ENCODE measurements at regions not wholly inside any gene's neighbourhood (a gene's known extent, or its start where the extent isn't known, plus 50 kb on each side); places are given as distances from the start of the nearest gene placed in this dataset.

DNA sequence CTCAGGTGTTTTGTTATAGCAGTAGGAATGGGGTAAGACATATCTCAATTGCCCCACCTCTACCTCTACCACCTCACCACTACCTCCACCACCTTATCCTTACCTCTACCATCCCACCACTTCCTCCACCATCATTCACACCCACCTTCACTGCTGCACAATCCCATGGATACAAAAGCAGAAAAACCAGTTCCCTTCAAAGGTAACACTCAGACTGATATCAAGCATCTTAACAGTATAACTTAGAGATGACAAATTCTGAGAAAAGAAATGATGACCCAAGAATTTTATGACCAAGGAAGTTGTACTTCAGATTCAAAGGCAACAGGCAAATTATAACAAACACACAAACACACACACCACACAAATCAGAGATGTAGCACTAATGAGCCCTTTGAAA is 189.4 kb downstream of the NUAK1 start:
- Histone ChIP-seq H3K27ac (ENCODE audit: low read depth, low read length, severe bottlenecking) (no peak overlapping the region), H3K36me3 (ENCODE audit: control insufficient read depth, insufficient read depth, low read length) (no peaks in the 10 kb centered on the region), H3K9me3 (ENCODE audit: control insufficient read depth, low read length) (no peaks in the 10 kb centered on the region), H3K4me1 (ENCODE audit: control insufficient read depth, insufficient read depth, low read length, poor library complexity, severe bottlenecking) (no peaks in the 10 kb centered on the region), H3K4me3 (ENCODE audit: extremely low read depth, insufficient read depth, low read length, poor library complexity, severe bottlenecking) (no peak overlapping the region)

DNA sequence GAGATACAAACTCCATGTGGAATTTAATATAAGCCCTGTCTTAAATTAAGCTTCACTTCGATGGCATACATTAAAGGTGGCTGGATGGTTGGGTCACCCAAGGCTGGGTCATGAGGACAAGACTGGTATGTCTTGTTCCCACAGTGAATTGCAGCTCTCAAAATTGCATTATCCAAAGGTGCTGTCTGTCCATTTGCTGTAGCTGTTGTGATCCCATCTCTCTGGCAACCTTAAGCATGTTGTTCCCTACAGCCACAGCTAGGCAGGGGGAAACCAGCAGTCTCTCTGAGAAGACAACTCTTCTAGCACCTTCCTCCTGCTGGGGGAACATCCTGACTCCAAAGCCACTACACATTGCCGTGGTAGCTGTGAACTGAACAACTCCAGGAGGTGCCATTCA is 187.0 kb downstream of the NUAK1 start:
- H3K4me3 ChIP-seq (ENCODE audit: extremely low read depth, insufficient read depth, low read length, poor library complexity, severe bottlenecking), result no peak overlapping the region

DNA sequence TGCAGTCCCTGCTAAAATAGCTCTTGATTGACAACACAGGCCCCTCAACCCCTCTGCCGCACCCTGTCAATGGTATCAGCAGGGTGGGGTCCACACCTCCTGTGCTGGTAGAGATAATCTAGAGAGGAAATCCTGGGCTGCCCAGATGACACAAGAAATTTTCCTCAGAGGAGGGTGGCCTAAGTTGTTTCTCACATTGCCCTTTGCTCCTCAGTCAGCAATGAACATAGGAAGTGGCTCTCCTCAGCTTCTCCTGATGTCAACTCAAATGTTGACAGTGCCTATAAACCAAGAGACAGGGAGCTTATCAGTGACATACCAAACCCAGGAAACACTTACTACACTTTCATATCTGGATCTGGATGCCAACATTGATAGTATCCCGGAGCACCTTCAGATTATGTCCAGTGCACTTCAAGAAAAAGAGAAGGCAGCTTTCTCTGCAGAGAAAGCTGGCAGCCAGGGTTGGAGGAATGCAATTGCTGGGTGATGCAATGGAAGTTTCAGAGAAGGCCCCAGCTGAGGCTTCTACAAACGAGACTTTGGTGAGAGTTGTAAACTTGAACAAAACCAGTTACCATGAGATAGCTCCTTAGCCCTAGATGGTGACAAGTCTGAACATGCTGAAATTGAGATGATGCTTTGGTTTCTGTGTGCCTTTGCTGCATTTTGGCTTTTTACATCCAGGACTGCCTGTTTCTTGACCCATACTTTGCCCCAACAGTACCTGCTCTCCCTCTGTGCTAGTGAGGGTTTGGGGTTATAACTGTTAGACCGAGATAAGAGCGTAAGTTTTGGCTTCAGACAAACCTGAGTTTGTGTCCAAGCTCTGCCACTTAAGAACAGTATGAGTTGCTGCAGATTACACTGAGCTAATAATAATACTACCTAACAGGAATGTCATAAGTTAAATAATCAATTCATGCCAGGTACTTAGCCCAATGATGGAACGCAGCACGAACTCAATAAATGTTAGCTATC is 183.5 kb downstream of the NUAK1 start:
- no peaks in the 10 kb centered on the region for H3K9me3 ChIP-seq (ENCODE audit: control insufficient read depth, low read length)
- H3K36me3 ChIP-seq (ENCODE audit: control insufficient read depth, insufficient read depth, low read length), result no peaks in the 10 kb centered on the region
- H3K27ac ChIP-seq (ENCODE audit: low read depth, low read length, severe bottlenecking), result peak overlapping the region; percentile 16
- H3K4me1 ChIP-seq (ENCODE audit: control insufficient read depth, insufficient read depth, low read length, poor library complexity, severe bottlenecking), result peaks cover 14% of the 10 kb centered on the region
- H3K4me3 ChIP-seq (ENCODE audit: extremely low read depth, insufficient read depth, low read length, poor library complexity, severe bottlenecking), result no peak overlapping the region
- WGBS, 2 experiments (ENCODE audit: insufficient coverage in 2 of 2), result 80 to 85% methylated on average over 4 to 5 of the region's 7 CpGs

More for the DNA sequence above, 187.0 kb downstream of the NUAK1 start:
- Histone ChIP-seq H3K27ac (ENCODE audit: low read depth, low read length, severe bottlenecking) (no peak overlapping the region), H3K36me3 (ENCODE audit: control insufficient read depth, insufficient read depth, low read length) (no peaks in the 10 kb centered on the region), H3K4me1 (ENCODE audit: control insufficient read depth, insufficient read depth, low read length, poor library complexity, severe bottlenecking) (peaks cover 12% of the 10 kb centered on the region), H3K9me3 (ENCODE audit: control insufficient read depth, low read length) (no peaks in the 10 kb centered on the region)
- 46 to 50% methylated on average over 2 of the region's 2 CpGs for WGBS, 2 experiments (ENCODE audit: insufficient coverage in 2 of 2)

DNA sequence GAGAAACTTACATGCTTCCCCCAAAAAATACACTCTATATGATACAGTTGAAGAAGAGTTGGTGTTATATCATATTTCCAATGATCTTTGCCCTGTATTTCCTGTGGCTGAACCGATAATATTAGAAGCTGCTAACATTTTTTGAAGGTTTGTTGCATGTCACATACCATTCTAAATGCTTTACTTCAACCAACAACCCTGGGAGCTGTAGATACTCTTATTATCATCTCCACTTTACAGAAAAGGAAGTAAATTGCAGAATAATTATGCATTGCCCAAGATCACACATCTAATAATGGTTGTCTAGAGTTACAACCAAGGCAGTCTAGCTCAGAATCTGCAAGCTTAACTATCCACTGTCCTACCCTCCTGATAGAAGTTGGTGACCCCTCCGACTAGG is 182.8 kb downstream of the NUAK1 start:
- H3K9me3 ChIP-seq (ENCODE audit: control insufficient read depth, low read length), result no peaks in the 10 kb centered on the region
- WGBS, 2 experiments (ENCODE audit: insufficient coverage in 2 of 2), result 71% methylated on average over 1 of the region's 2 CpGs; no CpG with 5 or more reads in 1 of the 2 experiments
- no peak overlapping the region for H3K4me3 ChIP-seq (ENCODE audit: extremely low read depth, insufficient read depth, low read length, poor library complexity, severe bottlenecking)
- H3K4me1 ChIP-seq (ENCODE audit: control insufficient read depth, insufficient read depth, low read length, poor library complexity, severe bottlenecking), result peaks cover 18% of the 10 kb centered on the region
- no peaks in the 10 kb centered on the region for H3K36me3 ChIP-seq (ENCODE audit: control insufficient read depth, insufficient read depth, low read length)
- H3K27ac ChIP-seq (ENCODE audit: low read depth, low read length, severe bottlenecking), result no peak overlapping the region

DNA sequence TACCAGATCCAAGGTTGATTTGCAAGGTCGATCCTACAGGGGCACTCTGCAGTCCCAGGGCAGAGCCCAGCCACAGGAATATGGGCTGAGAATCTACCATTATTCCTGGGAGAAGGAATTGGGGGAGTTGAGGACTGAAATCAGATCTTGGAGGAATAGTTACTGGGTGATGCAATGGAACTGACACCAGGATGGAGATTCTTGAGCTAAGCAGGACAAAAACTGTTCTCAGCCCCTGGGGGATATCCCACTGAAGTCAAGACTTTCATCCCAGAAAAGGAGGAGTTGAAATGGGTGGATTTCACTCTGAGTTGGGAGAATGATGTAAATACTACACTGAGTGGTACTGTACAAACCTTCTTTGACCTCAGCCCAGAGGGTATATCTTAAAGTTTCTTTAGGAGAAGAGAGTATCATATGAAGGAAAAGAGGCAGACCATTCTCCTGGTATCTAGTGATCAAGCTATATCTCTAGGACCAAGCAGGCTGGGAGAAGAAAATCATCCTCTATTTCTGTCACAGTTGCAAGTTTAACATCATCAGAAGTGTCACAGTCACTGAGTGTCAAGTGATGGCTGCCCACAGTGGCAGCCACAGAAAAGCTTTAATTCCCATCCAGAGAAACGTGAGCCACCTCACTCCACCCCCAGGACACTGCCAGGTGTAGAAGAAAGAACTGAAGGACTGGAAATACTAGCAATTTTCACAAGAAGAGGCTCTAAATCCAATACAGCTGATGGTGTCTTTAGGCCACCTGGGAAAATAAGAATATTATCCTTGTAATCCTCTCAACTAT is 181.9 kb downstream of the NUAK1 start:
- no peaks in the 10 kb centered on the region for H3K36me3 ChIP-seq (ENCODE audit: control insufficient read depth, insufficient read depth, low read length)
- no peak overlapping the region for H3K27ac ChIP-seq (ENCODE audit: low read depth, low read length, severe bottlenecking)
- WGBS, 2 experiments (ENCODE audit: insufficient coverage in 2 of 2), result 92 to 100% methylated on average over 1 to 2 of the region's 2 CpGs
- no peaks in the 10 kb centered on the region for H3K9me3 ChIP-seq (ENCODE audit: control insufficient read depth, low read length)
- peaks cover 20% of the 10 kb centered on the region for H3K4me1 ChIP-seq (ENCODE audit: control insufficient read depth, insufficient read depth, low read length, poor library complexity, severe bottlenecking)
- H3K4me3 ChIP-seq (ENCODE audit: extremely low read depth, insufficient read depth, low read length, poor library complexity, severe bottlenecking), result no peak overlapping the region

DNA sequence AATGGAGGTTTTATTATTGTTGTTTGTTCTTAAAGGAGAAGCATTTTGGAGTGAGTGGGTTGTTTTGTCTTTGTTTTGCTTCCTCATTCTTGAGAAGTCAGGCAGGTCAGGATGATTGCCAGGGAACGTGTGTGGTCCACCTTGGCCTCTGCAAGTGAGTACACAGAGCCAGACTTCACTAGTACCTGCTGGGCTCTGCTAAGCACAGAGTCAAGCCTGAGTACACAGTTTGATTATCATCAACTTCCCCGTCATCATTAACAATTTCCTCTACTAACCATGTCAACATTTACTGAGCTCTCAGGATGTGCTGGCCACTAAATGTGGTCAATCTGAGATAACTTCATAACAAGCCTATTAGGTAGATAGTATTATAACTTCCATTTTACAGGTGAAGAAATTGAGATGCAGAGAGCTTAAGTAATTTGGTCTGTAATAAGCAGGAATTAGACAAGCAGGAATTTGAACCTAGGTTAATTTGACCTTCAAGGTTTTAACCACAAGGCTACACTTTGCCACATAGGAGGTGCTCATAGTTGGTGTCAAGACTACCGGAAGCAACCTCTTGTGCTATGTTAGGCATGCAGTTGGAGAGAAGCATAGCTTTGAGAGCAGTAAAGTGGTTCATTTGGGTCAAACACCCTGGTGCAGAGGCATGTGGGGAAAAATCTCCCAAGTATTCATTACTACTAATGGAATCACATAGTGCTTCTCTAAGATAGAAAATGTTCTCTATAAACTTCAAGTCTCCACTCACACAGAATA is 178.3 kb downstream of the NUAK1 start:
- no peaks in the 10 kb centered on the region for H3K9me3 ChIP-seq (ENCODE audit: control insufficient read depth, low read length)
- H3K4me1 ChIP-seq (ENCODE audit: control insufficient read depth, insufficient read depth, low read length, poor library complexity, severe bottlenecking), result peaks cover 21% of the 10 kb centered on the region
- H3K27ac ChIP-seq (ENCODE audit: low read depth, low read length, severe bottlenecking), result no peak overlapping the region
- WGBS, 2 experiments (ENCODE audit: insufficient coverage in 2 of 2), result 80 to 86% methylated on average over 1 to 3 of the region's 3 CpGs
- no peak overlapping the region for H3K4me3 ChIP-seq (ENCODE audit: extremely low read depth, insufficient read depth, low read length, poor library complexity, severe bottlenecking)
- no peaks in the 10 kb centered on the region for H3K36me3 ChIP-seq (ENCODE audit: control insufficient read depth, insufficient read depth, low read length)

DNA sequence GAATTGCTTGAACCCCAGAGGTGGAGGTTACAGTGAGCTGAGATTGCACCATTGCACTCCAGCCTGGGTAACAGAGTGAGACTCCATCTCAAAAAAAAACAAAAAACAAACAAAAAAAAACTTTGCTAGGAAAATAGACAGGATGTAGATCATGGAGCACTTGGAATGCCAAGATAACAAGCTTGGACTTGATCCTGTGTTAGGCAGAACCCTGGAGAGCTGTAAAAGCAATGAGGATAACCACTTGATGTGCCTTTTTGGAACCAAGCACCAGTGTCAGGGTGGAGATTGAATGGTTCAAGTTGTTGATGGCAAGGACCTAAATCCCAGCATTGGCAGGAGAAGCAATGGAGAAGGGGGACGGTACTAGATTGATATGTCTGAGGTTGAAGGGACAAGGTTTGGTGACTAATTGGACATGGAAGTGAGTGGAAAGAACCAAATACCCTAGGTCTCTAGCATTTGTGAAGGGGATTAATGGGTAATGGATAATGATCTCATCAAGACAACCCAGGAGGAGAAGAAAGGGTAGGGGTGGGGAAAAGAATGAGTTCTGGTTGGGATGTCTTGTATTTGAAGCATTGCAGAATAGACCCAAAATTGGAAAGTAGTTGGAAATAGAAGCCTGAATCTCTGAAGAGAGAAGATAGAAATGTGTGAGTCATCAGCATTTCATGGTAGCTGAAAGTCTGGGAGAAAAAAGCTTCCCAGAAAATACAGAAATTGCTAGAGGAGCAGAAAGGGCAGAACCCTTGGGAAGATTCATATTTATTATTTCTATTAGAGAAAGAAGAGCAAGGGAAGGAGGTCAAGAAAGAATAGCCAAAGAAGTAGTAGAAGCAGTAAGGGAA is 176.7 kb downstream of the NUAK1 start:
- 70 to 92% methylated on average over 1 of the region's 1 CpG for WGBS, 2 experiments (ENCODE audit: insufficient coverage in 2 of 2)
- no peaks in the 10 kb centered on the region for H3K36me3 ChIP-seq (ENCODE audit: control insufficient read depth, insufficient read depth, low read length)
- peaks cover 20% of the 10 kb centered on the region for H3K4me1 ChIP-seq (ENCODE audit: control insufficient read depth, insufficient read depth, low read length, poor library complexity, severe bottlenecking)
- no peaks in the 10 kb centered on the region for H3K9me3 ChIP-seq (ENCODE audit: control insufficient read depth, low read length)
- no peak overlapping the region for H3K27ac ChIP-seq (ENCODE audit: low read depth, low read length, severe bottlenecking)
- H3K4me3 ChIP-seq (ENCODE audit: extremely low read depth, insufficient read depth, low read length, poor library complexity, severe bottlenecking), result no peak overlapping the region

DNA sequence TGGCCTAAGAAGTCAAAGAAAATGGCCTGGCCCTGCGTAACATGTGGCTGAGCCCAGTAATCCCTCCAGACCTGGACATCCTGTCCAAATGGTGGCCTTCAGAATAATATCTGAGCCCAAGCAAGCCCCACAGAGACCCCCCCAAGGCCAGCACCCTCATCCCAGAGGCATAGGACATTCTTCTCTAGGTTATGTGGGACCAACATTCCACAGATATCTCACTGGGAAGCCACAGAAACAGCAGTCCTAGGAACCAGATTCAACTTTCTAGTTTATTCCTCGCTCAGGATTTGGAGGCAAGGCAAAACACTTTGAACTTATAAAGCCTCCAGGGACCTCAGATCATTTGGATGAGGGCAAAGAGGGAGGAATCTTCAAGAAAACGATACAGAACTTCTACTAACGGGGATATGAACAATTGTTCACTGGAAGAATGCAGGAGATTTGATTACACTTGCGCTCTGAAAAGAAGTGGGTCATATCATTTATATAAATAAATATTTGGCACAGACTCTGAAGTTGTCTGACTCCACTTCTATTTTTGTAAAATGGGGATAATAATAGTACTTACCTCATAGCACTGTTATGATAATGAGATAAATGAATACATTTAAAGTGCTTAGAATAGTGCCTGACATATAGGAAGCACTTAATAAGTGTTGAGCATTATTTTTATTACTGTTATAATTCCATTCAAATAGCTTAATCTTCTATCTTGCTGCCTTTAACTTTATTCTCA is 171.5 kb downstream of the NUAK1 start:
- Histone ChIP-seq H3K4me1 (ENCODE audit: control insufficient read depth, insufficient read depth, low read length, poor library complexity, severe bottlenecking) (peaks cover 12% of the 10 kb centered on the region), H3K27ac (ENCODE audit: low read depth, low read length, severe bottlenecking) (no peak overlapping the region), H3K9me3 (ENCODE audit: control insufficient read depth, low read length) (no peaks in the 10 kb centered on the region), H3K36me3 (ENCODE audit: control insufficient read depth, insufficient read depth, low read length) (no peaks in the 10 kb centered on the region), H3K4me3 (ENCODE audit: extremely low read depth, insufficient read depth, low read length, poor library complexity, severe bottlenecking) (no peak overlapping the region)
- 65 to 79% methylated on average over 3 of the region's 5 CpGs for WGBS, 2 experiments (ENCODE audit: insufficient coverage in 2 of 2)

DNA sequence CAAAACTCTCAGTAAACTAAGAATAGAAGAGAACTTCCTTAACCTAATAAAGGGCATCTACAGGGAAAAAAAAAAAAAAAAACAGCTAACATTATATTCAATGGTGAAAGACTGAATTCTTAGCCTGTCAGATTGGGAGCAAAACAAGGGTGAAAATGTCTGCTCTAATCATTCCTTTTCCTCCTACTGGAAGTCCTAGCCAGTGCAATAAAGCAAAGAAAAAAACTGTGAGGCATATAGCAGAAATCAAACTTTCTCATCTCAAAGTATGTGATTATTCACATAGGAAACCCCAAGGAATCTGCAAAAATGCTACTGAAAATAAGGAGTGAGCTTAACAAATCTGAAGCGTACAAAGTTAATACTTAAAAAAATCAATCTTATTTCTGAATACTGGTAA is 170.7 kb downstream of the NUAK1 start:
- no CpG with 5 or more reads among the region's 1 CpG for WGBS, 2 experiments (ENCODE audit: insufficient coverage in 2 of 2)
- Histone ChIP-seq H3K36me3 (ENCODE audit: control insufficient read depth, insufficient read depth, low read length) (no peaks in the 10 kb centered on the region), H3K9me3 (ENCODE audit: control insufficient read depth, low read length) (no peaks in the 10 kb centered on the region), H3K4me3 (ENCODE audit: extremely low read depth, insufficient read depth, low read length, poor library complexity, severe bottlenecking) (no peak overlapping the region), H3K4me1 (ENCODE audit: control insufficient read depth, insufficient read depth, low read length, poor library complexity, severe bottlenecking) (peaks cover 8% of the 10 kb centered on the region), H3K27ac (ENCODE audit: low read depth, low read length, severe bottlenecking) (no peak overlapping the region)

Data from mesodermal cell (in vitro differentiated cells).